GM19455 (cell line): ENCODE measurements at regions not wholly inside any gene's neighbourhood (a gene's known extent, or its start where the extent isn't known, plus 50 kb on each side); places are given as distances from the start of the nearest gene placed in this dataset.

ENCODE experiments used
- ATAC-seq: cut with Tn5 transposase; IDR thresholded peaks from one replicate; pipeline ENCODE4 v1.9.1; 2021; ENCODE audit not compliant: unreplicated experiment

DNA sequence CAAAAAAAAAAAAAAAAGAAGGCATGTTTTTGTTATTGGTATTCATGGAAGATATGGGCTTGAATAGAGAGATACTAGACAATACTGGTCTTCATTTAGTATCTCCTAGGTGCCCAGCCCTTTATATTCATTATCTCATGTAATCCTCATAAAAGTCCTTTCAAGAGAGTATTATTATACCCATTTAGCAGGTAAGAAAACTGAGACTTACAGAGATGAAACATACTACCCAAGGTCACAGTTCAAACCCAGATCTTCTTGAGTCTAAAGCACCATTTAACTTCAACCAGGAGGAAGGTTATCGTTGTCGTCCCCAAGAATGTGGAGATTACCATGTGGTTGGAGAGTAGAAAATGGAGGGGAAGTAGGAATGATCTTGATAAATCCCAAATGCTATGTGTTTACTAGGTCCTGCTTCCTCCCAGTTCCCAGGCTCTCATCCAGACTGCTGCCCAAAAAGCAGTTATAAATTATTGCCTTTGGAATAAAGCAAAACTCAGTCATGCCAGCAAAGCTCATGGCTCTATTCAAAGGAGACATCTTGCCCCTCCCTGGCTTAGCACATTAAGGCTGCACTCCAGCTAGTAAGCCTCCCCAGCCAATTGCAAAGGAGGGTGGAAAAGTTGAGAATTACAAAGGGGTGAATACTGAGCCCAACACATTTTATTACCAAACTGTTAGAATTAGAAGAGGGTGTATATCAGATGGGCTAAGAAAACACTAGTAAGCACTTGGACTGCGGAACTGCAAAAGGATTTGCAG lies 163.9 kb downstream of the PIK3R1 start:
- ATAC-seq: no peak

DNA sequence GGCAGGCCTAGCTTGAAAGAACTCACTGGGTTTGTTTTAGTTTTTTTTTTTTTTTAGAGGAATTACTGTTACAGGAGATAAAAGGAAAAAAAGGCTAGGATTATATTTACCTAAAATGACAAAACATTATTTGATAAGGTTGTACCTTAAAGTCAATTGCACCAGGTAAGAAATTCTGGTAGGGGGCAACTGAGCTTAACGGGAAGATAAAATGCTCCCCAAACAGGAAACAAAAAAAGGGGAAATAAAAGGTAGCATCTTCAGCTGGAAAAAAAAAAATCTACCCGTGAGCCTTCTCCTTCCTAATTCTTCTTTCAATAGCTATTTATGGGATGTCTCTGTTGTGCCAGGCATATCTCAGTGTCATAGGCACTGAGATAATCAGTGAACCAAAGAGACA lies 164.5 kb downstream of the PIK3R1 start:
- ATAC-seq: no peak

DNA sequence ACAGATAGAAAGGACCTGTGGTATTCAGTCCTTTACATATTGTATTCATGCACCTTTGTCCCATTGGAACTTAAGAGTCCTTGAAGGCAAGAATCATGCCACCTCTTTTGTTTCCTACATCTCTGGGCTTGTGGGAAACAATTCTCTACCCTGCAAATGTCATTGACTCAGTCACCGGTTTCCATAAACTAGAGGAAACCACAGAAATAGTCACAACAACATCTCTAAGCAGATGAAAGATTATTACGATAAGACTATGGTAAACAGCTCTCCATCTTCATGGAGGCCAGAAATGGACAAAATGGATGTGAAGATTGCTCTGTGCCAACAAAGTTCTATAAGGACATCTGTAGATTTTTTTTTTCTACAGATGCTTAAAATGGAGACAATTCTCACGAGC lies 165.5 kb downstream of the PIK3R1 start:
- ATAC-seq: no peak

DNA sequence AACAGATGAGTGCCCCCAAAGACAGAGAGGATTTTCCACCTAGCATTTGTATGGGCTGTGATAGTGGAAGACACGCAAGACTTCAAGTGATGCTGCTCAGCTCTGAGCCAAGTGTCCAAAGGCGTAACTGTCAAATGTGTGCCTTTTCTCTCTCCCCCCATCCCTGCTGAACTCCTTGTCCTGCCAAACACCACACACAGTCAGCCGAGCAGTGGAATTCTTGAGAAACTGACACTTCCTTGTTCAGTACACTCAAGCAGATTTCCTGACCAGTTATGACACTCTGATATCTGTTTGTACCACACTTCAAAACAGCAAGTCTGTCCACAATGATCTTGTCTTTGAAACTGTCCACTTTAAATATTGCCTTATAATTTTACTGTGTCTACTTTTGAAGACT lies 166.4 kb downstream of the PIK3R1 start:
- ATAC-seq: no peak

DNA sequence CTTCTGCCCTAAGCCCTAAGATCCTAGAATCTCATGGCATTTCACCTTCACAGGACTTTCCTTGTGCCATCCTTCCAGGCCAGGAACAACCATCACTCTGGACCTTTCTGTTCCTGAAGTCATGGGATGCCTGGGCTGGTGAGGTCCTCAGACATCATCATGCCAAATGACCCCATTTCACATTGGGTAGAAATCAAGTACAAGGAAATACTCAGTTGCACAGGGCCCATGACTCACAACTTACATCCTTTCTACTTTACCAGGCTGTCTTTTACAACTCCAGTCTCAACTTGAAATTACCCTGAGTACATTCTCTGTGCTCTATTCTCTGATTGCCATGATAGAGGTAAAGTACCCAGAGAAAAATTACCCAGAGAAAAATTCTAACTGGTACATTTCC lies 167.1 kb downstream of the PIK3R1 start:
- ATAC-seq: no peak

DNA sequence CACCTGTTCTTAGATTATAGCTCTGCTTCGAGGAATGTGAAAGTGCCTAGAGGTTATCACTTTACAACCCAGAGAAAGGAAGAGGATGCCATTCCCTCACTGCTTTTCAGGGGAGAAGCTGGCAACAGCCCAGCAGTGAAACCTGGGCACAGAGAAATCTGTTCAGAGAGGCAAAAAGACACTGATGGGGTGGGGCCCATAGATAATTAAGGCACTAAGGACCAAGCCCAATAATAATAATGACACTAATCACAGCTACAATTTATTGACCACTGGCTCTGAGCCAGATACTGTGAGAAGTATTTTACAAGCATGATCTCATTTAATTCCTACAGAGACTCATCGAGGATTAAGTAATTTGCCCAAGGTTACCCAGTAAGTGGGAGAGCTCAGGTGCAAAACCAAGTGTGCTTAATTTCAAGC lies 168.3 kb downstream of the PIK3R1 start:
- no peak for ATAC-seq

DNA sequence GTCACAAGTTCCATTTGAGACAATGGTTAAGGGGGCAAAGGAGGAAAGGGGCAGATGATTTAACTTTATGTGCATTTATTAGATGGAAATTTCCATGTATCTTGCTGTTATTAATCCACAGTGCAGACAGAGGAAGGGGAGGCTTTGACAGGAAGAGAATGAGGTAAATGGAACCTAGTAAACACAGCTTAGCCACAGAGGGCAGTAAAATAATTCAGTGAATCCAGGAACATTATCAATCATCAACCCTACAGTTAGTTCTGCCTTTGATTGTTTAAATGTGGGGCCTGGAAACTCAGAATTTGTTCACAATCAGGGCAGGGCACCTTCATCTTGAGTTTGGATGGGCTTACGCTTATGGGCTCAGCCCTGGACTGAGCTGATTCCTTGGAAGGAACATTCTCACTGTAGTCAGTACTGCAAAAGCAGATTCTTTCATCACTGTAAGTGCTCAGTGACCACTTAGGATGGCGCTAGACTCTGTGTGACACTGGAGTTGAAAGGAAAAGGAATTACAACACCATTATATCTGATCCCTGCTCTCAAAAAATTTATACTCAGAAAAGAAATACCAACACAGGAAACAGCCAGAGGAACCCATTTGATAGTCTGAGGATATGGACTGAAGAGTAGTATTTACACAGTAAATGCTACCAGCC lies 169.5 kb downstream of the PIK3R1 start:
- no peak for ATAC-seq

DNA sequence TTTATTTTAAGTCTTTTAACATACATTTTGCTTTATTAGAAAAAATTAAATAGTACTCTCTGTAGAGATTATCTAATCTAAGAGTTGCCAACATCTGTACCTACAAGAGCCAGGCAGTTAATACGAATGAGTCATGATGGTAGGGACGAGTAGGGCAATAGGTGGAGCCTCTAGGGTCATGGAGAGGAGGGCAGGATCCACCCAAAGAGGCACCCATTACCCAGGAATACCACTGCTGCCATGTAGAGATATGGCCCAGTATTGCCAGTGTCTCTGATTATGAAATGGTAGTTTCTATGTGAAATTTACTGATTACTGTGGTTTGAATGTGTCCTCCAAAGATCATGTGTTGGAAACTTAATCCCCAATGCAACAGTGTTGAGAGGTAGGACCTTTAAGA lies 170.4 kb downstream of the PIK3R1 start:
- ATAC-seq: no peak

DNA sequence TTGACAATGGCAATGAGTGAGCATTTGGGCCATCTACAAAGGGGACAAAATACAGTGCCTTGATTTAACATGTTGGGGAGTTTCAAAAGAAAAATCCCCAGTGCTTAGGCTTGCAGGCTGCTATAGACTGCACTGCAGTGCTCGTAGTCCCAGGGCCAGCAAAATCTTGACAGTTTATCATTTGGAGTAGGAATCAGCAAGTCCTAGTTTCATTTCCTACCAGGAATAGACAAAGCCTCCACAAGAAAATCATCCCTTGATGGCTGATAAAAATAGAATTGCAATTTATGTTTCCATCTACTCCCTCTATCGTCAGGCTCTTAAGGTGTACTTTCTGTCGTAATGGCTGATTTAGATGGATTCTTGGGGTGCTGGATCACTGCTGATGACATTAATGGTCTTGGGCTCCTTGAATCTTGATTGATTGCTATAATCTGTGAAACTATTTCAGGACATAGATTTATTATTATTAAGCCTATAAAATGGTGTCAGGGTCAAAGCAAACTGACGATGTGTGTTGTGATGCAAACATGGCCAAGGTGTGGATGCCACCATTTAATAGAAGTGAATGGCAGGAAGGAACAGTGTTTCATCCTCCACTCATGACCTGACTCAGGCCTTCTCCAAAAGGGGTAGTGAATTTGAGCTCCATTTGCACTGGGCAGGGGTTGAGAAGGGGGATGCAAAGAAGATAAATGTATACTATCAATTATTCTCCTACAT lies 171.7 kb downstream of the PIK3R1 start:
- ATAC-seq: no peak

DNA sequence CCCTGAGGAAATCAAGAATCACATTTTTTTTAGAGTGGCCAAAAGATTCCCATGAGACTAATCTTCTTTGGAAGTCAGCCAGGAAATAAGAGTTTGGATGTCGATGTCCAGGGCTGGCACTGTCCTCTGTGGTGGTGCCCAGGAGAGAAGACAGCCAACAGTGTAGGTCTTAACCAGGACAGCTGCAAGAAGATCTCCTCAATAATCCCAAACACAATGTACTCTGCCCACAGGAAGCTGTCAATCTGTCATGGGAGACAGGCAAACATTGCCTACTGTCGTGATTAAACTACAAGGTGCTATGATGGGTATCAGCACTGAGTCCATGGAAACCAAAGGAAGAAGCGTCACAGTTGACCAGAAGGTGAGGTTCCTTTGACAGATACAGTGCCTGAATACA lies 174.1 kb downstream of the PIK3R1 start:
- no peak for ATAC-seq

DNA sequence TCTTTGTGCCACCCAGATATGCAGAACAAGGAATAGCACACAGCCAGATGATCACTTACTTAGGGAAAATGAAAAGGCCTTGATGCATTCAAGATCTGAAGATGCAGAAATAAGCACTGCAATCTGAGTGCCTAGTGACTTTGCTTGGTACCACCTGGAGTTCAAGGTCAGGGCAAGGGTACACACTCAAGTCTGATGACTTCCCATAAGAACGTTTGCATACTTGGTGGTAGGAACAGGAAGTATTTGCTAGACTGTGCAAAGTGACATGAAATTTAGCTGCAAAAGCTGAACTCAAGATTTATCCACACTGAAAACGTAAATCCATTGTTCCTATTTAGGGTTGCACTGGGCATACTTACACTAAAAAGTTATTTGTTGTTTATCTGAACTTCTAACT lies 177.1 kb downstream of the PIK3R1 start:
- no peak for ATAC-seq

DNA sequence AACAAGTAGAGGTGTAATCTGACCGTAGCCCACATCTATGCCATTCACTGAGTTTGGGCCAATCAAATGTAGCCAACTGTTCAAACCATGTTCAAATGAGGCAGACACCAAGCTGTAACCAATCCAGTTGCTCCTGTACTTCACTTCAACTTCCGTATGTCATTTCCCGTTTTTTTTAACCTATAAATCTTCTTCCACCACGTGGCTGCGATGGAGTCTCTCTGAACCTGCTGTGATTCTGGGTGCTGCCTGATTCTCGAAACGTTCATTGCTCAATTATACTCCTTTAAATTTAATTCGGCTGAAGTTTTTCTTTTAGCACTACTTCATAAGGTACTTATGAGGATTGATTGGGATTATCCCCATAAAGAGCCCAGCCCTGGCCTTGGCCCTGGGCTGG lies 179.7 kb downstream of the PIK3R1 start:
- no peak for ATAC-seq

DNA sequence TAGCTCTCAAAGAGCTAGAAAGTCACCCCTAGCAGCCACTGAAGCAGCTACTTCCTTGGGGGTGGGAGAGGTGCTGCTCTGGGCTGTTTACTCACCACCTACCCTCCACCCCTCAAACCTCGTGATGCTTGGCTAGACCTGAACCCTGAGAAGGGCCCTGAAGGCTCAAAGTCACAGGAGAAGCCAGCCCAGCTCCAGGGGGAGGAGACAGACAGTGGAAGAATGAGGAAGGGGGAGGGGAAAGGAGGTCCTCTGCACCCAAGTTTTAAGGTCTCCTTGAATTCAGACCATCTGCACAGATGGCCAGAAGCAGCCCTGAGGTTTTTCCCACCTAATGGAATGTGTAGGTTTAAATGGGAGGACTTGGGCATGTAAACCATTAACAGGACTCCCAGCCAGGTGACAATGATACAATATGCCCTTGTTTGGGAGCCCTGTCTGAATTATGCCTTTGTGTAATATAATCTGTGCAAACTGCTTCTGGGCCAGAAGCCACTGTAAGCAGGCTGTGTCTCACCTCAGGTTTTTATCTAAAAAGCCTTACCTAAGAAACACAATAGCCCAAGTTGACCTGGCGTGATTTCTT lies 180.5 kb downstream of the PIK3R1 start:
- ATAC-seq: no peak

DNA sequence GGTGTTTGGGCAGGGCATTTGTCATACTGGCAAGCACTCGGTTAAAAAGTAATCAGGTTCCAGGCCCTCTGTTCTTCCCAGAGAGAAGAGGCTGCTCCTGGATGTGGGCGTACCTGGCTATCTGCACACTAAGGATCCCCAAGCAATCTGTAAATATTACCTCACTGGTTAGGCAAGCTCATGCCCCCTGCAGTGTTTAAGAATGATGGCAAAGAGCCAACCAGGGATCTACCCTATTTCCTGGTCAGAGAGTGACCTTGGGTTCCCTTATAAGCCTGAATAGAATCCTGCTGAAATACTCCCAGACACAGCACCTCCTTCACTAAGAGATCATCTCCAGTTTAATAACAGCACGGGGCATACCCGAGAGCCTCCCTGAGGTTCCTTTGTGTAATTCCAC lies 181.2 kb downstream of the PIK3R1 start:
- ATAC-seq: no peak

DNA sequence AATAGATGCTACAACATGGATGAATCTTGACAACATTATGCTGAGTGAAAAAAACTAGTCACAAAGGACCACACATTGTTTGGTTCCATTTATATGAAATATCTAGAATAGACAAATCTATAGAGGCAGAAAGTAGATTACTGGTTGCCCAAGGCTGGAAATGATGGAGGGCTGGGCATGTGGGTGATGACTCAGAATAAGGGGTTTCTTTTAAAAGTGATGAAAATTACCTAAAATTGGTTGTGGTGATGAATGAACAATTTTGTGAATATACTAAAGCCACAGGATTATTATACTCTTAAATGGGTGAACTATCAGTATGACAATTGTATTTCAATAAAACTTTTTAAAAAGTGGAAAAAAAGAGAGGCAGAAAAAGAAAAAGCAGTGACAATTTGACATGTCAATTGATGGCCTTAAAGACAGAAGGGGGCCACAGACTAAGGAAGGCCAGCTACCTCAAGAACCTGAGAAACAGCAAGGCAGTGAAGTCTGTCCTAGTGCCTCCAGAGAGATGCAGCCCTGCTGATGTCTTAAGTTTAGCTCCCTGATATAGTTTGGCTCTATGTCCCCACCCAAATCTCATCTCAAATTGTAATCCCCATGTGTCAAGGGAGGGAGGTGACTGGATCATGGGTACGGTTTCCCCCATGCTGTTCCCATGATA lies 182.7 kb downstream of the PIK3R1 start:
- no peak for ATAC-seq

DNA sequence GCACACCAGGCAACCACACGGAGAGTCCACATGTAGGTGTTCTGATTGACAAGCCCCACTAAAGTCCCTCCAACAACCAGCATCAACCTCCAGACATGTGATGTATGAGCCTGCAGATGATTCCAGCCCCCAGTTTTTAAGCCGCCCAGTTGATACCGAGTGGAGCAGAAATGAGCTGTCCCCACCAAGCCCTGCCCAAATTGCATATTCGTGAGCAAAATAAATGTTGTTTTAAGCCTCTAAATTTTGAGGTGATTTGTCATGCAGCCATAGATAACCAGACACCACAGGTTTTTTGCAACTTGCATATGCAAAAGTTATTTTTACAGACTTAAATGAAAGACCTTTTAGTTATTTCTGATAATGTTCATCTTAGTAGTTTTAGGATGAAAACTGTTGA lies 187.7 kb downstream of the PIK3R1 start:
- no peak for ATAC-seq

DNA sequence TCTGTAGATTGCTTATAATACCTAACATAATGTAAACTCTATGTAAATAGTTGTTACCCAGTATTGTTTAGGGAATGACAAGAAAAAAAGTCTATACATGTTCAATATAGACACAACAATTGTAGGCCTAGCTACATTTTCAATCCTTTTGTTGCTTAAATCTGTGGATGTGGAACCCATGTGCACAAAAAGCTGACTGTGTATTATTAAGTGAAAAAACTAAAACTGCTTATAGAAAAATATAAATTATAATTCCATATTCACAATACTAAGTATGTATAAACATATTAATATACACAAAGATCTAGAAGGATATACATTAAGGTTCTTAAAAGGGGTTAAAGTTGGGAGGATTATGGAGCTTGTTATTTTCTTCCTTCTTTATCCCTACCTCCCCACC lies 188.7 kb downstream of the PIK3R1 start:
- no peak for ATAC-seq

DNA sequence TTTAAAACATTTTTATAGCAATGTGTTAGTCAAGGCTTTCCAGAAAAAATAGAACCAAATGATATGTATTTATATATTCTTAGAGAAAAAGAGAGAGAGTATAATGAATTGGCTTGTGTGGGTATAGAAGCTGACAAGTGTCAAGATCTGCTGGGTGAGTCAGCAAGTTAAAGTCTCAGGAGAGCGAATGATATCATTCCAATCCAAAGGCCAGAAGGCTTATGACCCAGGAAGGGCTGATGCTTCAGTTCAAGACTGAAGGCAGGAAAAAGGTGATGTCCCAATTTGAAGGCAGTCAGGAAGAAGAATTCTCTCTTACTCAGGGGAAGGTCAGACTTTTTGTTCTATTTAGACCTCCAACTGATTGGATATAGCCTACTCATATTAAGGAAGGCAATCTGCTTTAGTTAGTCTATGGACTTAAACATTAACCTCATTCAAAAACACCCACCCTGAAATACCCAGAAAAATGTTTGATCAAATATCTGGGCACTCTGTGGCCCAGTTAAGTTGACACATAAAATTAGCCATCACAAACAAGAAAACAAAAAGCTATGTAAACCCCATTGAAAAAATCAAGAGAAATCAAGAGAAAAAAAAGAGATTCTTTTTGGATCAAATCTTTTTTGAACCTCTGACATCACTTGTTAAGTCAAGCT lies 189.6 kb downstream of the PIK3R1 start:
- ATAC-seq: no peak

DNA sequence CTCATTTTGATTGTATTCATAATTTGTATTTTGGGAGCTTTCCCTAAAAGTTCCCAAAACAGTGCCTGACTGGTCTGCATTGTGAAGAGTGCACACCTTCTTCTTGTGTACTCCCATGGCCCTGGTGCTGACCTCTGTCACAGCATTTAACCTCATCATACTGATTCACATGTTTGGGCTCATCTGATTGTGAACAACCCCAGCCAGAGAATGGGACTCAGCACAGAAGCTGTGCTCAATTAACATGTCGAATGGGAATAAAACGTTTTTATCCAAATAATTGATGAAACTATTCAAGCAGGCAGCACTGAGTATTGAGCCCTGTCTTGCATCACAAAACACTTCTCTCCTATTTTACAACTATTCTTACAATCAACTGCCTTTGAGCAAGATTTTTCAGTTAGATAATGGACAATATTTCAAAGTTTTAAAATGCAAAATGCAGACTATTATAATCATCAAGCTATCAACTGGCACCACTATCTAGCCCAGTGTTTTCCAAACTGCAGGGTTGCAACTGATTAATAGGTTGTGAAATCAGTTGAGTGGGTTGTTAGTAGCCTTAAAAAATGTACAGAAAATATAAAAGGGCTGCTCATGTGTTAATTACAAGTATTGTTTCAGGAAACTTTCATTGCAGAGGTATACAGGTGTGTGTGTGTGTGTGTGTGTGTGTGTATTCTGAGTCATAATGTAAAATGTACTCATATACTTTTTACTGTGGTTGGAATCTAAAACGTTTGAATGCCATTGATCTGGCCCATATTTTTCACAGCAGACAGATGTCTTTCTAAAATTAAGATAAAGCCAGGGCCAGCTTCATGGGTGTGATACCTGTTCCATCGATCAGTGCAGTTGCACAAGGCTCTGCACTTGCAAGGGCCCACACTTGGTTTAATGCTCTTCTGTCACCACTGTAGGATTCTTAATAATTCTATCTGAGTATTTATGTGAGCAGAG lies 190.5 kb downstream of the PIK3R1 start:
- ATAC-seq: peak; percentile 31
